Activated CD4-positive, alpha-beta T cell treated with anti-CD3 and anti-CD28 coated beads for 36 hours (primary cell): ENCODE measurements at regions not wholly inside any gene's neighbourhood (a gene's known extent, or its start where the extent isn't known, plus 50 kb on each side); places are given as distances from the start of the nearest gene placed in this dataset.

ENCODE experiments used
- ATAC-seq: fragments of 200-7000 bp; cut with Tn5 transposase; one replicate; pipeline ENCODE4 v1.10.0; 2021; ENCODE audit warnings: mild to moderate bottlenecking, moderate library complexity
- CTCF ChIA-PET: fragments of 350-600 bp; sonication (Branson Sonifier 250); formaldehyde crosslinking; loops from one replicate; lab custom pipeline; 2021; ENCODE audit warnings: antibody characterized with exemption; lab: Charles Lee
- POLR2A ChIA-PET: fragments of 350-600 bp; sonication (Branson Sonifier 250); formaldehyde crosslinking; loops from one replicate; lab custom pipeline; 2021; ENCODE audit warnings: antibody characterized with exemption, inconsistent platforms; lab: Charles Lee
- DNase-seq: peaks from one replicate; pipeline ENCODE4 v3.0.0-alpha.2; 2020
- H3K27ac Mint-ChIP-seq: one replicate; pipeline ENCODE4 v1.8.0; 2021; ENCODE audit warnings: mixed read lengths
- H3K27me3 Mint-ChIP-seq: one replicate; pipeline ENCODE4 v1.8.0; 2021; ENCODE audit warnings: mixed read lengths
- H3K36me3 Mint-ChIP-seq: one replicate; pipeline ENCODE4 v1.8.0; 2021; ENCODE audit warnings: low read depth, mixed read lengths
- H3K4me1 Mint-ChIP-seq: one replicate; pipeline ENCODE4 v1.8.0; 2021; ENCODE audit warnings: mixed read lengths
- H3K4me3 Mint-ChIP-seq: one replicate; pipeline ENCODE4 v1.8.0; 2021; ENCODE audit warnings: mild to moderate bottlenecking, moderate library complexity, mixed read lengths
- H3K9me3 Mint-ChIP-seq: one replicate; pipeline ENCODE4 v1.8.0; 2021; ENCODE audit warnings: low read depth, mixed read lengths
- intact Hi-C, 2 experiments: fragments of 100-400 bp; cut with DNase I in 1 of 2; cut with micrococcal nuclease in 1 of 2; formaldehyde crosslinking; loops; one replicate each; pipeline versions ENCODE4 v1.14.2 to v1.15.1; 2022 to 2024; cut with DNase I, micrococcal nuclease

- no peak for DNase-seq
- intact Hi-C loops = no loop called here
- peaks cover 4% of the 10 kb centered on the region for H3K4me1 Mint-ChIP-seq
- ChIA-PET CTCF (interaction anchor here (0.7 kb wide), 1 partner anchor 82 kb away, joined by 3 read pairs; no protein-coding TSS in a partner anchor), POLR2A (no interaction called here)
- H3K36me3 Mint-ChIP-seq = no peaks in the 10 kb centered on the region
- no peak for ATAC-seq
- H3K27ac Mint-ChIP-seq = no peak overlapping the region
- no peak overlapping the region for H3K4me3 Mint-ChIP-seq
- H3K27me3 Mint-ChIP-seq = no peaks in the 10 kb centered on the region
- no peaks in the 10 kb centered on the region for H3K9me3 Mint-ChIP-seq
These were observed 53.0 kb upstream of the RAB18 start for GRCh38 chr10:27451054-27451453.

GRCh38 chr10:27450225-27450624 lies 53.9 kb upstream of the RAB18 start:
- POLR2A ChIA-PET = no interaction called here
- DNase-seq = no peak
- no peaks in the 10 kb centered on the region for H3K36me3 Mint-ChIP-seq
- no peak for ATAC-seq
- H3K4me1 Mint-ChIP-seq = peaks cover 4% of the 10 kb centered on the region
- intact Hi-C loops = no loop called here
- H3K9me3 Mint-ChIP-seq = no peaks in the 10 kb centered on the region
- H3K27me3 Mint-ChIP-seq = no peaks in the 10 kb centered on the region
- CTCF ChIA-PET = interaction anchor here (0.9 kb wide), 1 partner anchor 9 kb away, joined by 3 read pairs; no protein-coding TSS in a partner anchor
- no peak overlapping the region for H3K4me3 Mint-ChIP-seq
- no peak overlapping the region for H3K27ac Mint-ChIP-seq

- DNase-seq (no peak), ATAC-seq (no peak)
- H3K4me1 Mint-ChIP-seq = peaks cover 4% of the 10 kb centered on the region
- no peak overlapping the region for H3K4me3 Mint-ChIP-seq
- H3K36me3 Mint-ChIP-seq = no peaks in the 10 kb centered on the region
- no peak overlapping the region for H3K27ac Mint-ChIP-seq
- ChIA-PET CTCF (interaction anchor here (0.9 kb wide), 1 partner anchor 10 kb away, joined by 3 read pairs; no protein-coding TSS in a partner anchor), POLR2A (no interaction called here)
- H3K9me3 Mint-ChIP-seq = no peaks in the 10 kb centered on the region
- intact Hi-C loops = loop anchor here in 1 of 2 experiments (5.0 kb wide), 1 partner anchor 728 kb away; no protein-coding TSS in a partner anchor
- no peaks in the 10 kb centered on the region for H3K27me3 Mint-ChIP-seq
These were observed 54.5 kb upstream of the RAB18 start for GRCh38 chr10:27449571-27449970.

- H3K27me3 Mint-ChIP-seq = no peaks in the 10 kb centered on the region
- ATAC-seq (no peak), DNase-seq (no peak)
- POLR2A ChIA-PET = no interaction called here
- no peaks in the 10 kb centered on the region for H3K9me3 Mint-ChIP-seq
- peaks cover 4% of the 10 kb centered on the region for H3K4me1 Mint-ChIP-seq
- CTCF ChIA-PET = interaction anchor here (0.9 to 1.3 kb wide), 2 partner anchors 11 to 202 kb away, joined by 3 to 5 read pairs; no protein-coding TSS in a partner anchor
- no peak overlapping the region for H3K27ac Mint-ChIP-seq
- intact Hi-C loops = loop anchor here in 1 of 2 experiments (5.0 kb wide), 1 partner anchor 728 kb away; no protein-coding TSS in a partner anchor
- no peak overlapping the region for H3K4me3 Mint-ChIP-seq
- H3K36me3 Mint-ChIP-seq = no peaks in the 10 kb centered on the region
These were observed 55.2 kb upstream of the RAB18 start for GRCh38 chr10:27448921-27449320.

- DNase-seq (no peak), ATAC-seq (no peak)
- Mint-ChIP-seq H3K4me1 (peaks cover 4% of the 10 kb centered on the region), H3K36me3 (no peaks in the 10 kb centered on the region), H3K4me3 (no peak overlapping the region), H3K27ac (no peak overlapping the region), H3K9me3 (no peaks in the 10 kb centered on the region), H3K27me3 (no peaks in the 10 kb centered on the region)
- ChIA-PET CTCF (interaction anchor here (0.9 to 1.4 kb wide), 7 partner anchors 11 to 294 kb away, joined by 3 to 6 read pairs (median 4); partner anchors contain the start of gene RAB18), POLR2A (no interaction called here)
- intact Hi-C loops = loop anchor here in 1 of 2 experiments (2.0 to 5.0 kb wide), 2 partner anchors 730 to 793 kb away; no protein-coding TSS in a partner anchor
These were observed 56.6 kb upstream of the RAB18 start for GRCh38 chr10:27447540-27447939.

- peaks cover 4% of the 10 kb centered on the region for H3K4me1 Mint-ChIP-seq
- ATAC-seq = no peak
- no peaks in the 10 kb centered on the region for H3K9me3 Mint-ChIP-seq
- H3K4me3 Mint-ChIP-seq = no peak overlapping the region
- intact Hi-C loops = loop anchor here (1.0 to 5.0 kb wide), 5 partner anchors 210 to 936 kb away; no protein-coding TSS in a partner anchor
- no peaks in the 10 kb centered on the region for H3K27me3 Mint-ChIP-seq
- CTCF ChIA-PET = interaction anchor here (1.1 kb wide), 2 partner anchors 14 to 107 kb away, joined by 4 read pairs; no protein-coding TSS in a partner anchor
- POLR2A ChIA-PET = no interaction called here
- no peak for DNase-seq
- H3K36me3 Mint-ChIP-seq = no peaks in the 10 kb centered on the region
- no peak overlapping the region for H3K27ac Mint-ChIP-seq
These were observed 57.8 kb upstream of the RAB18 start for GRCh38 chr10:27446091-27446918.

GRCh38 chr10:27445070-27445469 lies 59.0 kb upstream of the RAB18 start:
- no peaks in the 10 kb centered on the region for H3K36me3 Mint-ChIP-seq
- POLR2A ChIA-PET = no interaction called here
- DNase-seq = no peak
- H3K4me3 Mint-ChIP-seq = no peak overlapping the region
- peaks cover 2% of the 10 kb centered on the region for H3K27me3 Mint-ChIP-seq
- H3K9me3 Mint-ChIP-seq = no peaks in the 10 kb centered on the region
- H3K4me1 Mint-ChIP-seq = peaks cover 4% of the 10 kb centered on the region
- intact Hi-C loops = loop anchor here in 1 of 2 experiments (5.0 kb wide), 1 partner anchor 732 kb away; no protein-coding TSS in a partner anchor
- H3K27ac Mint-ChIP-seq = no peak overlapping the region
- CTCF ChIA-PET = interaction anchor here (0.6 kb wide), 1 partner anchor 749 kb away, joined by 3 read pairs; no protein-coding TSS in a partner anchor
- ATAC-seq = no peak

GRCh38 chr10:27440478-27440877 lies 63.6 kb upstream of the RAB18 start:
- Mint-ChIP-seq H3K27me3 (peaks cover 9% of the 10 kb centered on the region), H3K9me3 (no peaks in the 10 kb centered on the region), H3K27ac (no peak overlapping the region), H3K4me1 (no peaks in the 10 kb centered on the region), H3K36me3 (no peaks in the 10 kb centered on the region), H3K4me3 (no peak overlapping the region)
- ChIA-PET CTCF (interaction anchor here (0.8 to 1.0 kb wide), 3 partner anchors 11 to 217 kb away, joined by 3 read pairs; no protein-coding TSS in a partner anchor), POLR2A (no interaction called here)
- ATAC-seq (no peak), DNase-seq (no peak)
- intact Hi-C loops = no loop called here

GRCh38 chr10:27440021-27440420 lies 64.1 kb upstream of the RAB18 start:
- ChIA-PET POLR2A (no interaction called here), CTCF (interaction anchor here (1.0 kb wide), 2 partner anchors 216 to 218 kb away, joined by 3 read pairs; no protein-coding TSS in a partner anchor)
- ATAC-seq (no peak), DNase-seq (no peak)
- intact Hi-C loops = no loop called here
- Mint-ChIP-seq H3K9me3 (no peaks in the 10 kb centered on the region), H3K27me3 (peaks cover 9% of the 10 kb centered on the region), H3K36me3 (no peaks in the 10 kb centered on the region), H3K4me3 (no peak overlapping the region), H3K4me1 (no peaks in the 10 kb centered on the region), H3K27ac (no peak overlapping the region)

GRCh38 chr10:27439101-27439500 lies 65.0 kb upstream of the RAB18 start:
- intact Hi-C loops = no loop called here
- DNase-seq = no peak
- H3K27ac Mint-ChIP-seq = no peak overlapping the region
- H3K9me3 Mint-ChIP-seq = no peaks in the 10 kb centered on the region
- no peaks in the 10 kb centered on the region for H3K4me1 Mint-ChIP-seq
- CTCF ChIA-PET = no interaction called here
- ATAC-seq = no peak
- no peaks in the 10 kb centered on the region for H3K36me3 Mint-ChIP-seq
- H3K4me3 Mint-ChIP-seq = no peak overlapping the region
- peaks cover 9% of the 10 kb centered on the region for H3K27me3 Mint-ChIP-seq
- POLR2A ChIA-PET = no interaction called here

- no peaks in the 10 kb centered on the region for H3K9me3 Mint-ChIP-seq
- intact Hi-C loops = no loop called here
- no peaks in the 10 kb centered on the region for H3K4me1 Mint-ChIP-seq
- ATAC-seq = no peak
- H3K4me3 Mint-ChIP-seq = no peak overlapping the region
- ChIA-PET POLR2A (no interaction called here), CTCF (no interaction called here)
- H3K27me3 Mint-ChIP-seq = peaks cover 9% of the 10 kb centered on the region
- no peaks in the 10 kb centered on the region for H3K36me3 Mint-ChIP-seq
- DNase-seq = no peak
- H3K27ac Mint-ChIP-seq = no peak overlapping the region
These were observed 66.3 kb upstream of the RAB18 start for GRCh38 chr10:27437775-27438174.
